ENCODE measurements at regions not wholly inside any gene's neighbourhood (a gene's known extent, or its start where the extent isn't known, plus 50 kb on each side); places are given as distances from the start of the nearest gene placed in this dataset.
A peak's percentile ranks its signal among the peaks of the same experiment; 100 is the strongest.
"Not testable (repeated sequence)": the region's sequence is repeated elsewhere in the genome, so short reads cannot be mapped to it uniquely, and the experiment has no call there.

DNA sequence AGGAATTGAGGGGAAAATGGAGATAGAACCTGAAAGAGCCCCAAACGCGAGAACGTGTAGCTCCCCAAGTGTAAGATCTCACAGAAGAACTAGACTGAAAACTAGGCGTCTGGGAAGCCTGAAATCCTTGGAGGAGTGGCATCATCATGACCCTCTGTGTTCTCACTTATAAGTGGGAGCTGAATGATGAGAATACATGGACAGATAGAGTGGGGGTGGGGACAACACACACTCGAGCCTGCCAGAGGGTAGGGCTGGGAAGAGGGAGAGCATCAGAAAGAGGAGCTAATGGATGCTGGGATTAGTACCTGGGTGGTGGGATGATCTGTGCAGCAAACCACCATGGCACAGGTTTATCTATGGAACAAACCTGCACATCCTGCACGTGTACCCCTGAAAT is 258.7 kb upstream of the NOTCH2NLA start:
- DNase-seq: not testable (repeated sequence)

DNA sequence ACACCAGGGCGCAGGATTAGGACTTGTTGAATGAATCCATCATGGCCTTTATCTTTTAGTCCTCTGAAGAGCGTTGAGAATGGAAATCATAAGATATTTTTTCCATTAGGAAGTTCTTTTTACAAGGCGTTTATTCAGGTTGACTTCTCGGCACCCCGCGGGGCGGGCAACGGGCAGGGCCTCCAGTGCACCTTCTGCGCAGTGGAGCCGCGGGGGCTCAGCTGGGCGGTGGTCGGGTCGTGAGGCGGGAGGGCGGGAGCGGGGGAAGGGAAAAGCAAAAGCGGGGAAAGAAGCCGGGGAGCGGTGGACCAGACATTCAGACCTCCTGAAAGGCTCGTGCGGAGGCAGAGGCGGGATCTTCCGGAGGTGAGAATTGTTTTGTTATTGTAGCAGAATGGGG is 258.3 kb upstream of the NOTCH2NLA start:
- not testable (repeated sequence) for DNase-seq

- DNase-seq: not testable (repeated sequence)
Observed at GRCh38 chr1:146486300-146487014, 257.6 kb upstream of the NOTCH2NLA start.

DNA sequence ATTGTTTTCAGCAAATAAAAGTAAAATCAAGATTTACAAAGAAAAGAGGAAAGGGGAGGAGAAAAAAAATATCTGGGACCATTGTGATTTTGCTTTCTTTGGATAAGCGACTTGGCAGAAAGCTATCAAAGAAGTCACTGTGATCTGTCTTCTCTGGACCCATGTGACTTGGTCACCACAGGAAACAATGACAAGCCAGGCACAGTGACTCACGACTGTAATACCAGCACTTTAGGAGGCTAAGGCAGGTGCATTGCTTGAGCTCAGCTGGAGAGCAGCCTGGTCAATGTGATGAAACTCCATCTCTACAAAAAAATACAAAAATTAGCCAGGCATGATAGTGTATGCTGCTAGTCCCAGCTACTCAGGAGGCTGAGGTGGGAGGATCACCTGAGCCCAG is 255.4 kb upstream of the NOTCH2NLA start:
- DNase-seq: not testable (repeated sequence)

DNA sequence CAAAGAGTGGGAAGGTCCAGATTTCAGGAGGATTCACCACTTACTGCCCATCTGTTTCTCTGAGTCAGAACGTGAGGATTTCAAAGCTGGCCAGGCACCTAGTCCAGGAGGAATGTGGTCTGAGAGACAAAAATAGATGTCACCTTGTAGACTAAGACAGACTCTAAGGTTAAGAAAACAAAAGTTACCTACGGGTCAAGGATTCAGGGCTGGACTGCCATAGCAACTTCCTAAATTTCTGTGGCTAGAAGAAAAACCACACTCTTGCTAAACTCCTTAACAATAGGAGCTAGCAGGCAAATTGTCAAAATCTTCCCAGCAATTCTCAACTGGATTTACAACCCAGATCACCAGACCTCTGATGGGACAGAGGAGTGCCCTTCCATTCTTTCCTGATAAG is 250.4 kb upstream of the NOTCH2NLA start:
- DNase-seq: peak; percentile 40

- peak; percentile 59 for DNase-seq
Observed at GRCh38 chr1:146478125-146478720, 249.4 kb upstream of the NOTCH2NLA start.

DNA sequence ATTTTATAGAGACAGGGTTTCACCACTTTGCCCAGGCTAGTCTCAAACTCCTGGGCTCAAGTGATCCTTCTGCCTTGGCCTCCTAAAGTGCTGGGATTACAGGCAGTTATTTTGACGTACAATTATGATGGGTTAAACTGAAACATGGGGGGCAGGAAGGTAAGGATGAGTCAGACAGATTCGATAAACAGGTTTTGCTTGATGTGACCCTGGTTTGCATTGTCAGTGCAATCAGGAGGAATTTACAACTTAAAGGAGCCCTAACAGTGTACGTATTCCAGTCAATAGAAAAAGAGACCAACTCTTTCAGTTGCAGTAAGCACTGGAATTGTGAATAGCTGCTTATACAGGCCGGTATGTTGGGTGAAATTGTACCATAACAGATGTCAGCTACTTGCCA is 246.3 kb upstream of the NOTCH2NLA start:
- DNase-seq: peak; percentile 41

DNA sequence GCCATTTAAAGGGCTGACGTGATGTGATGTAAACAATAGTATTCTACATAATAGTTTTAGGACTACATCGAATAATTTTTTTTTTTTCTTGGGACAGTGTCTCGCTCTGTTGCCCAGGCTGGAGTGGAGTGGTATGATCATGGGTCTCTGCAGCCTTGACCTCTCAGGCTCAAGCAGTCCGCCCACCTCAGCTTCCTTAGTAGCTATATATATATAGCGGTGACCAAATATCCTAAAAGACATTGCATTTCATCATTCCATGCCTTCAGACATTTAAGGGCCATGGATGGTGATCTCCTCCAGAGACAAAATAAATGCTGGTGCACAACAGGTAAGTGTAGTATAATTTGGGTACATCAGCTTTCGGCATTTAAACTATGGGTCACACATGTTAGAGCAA is 245.4 kb upstream of the NOTCH2NLA start:
- peak; percentile 7 for DNase-seq

- DNase-seq: peak; percentile 81
Observed at GRCh38 chr1:146472192-146472861, 243.5 kb upstream of the NOTCH2NLA start.

GRCh38 chr1:146459939-146460338 is 231.1 kb upstream of the NOTCH2NLA start:
- DNase-seq: not testable (repeated sequence)

DNA sequence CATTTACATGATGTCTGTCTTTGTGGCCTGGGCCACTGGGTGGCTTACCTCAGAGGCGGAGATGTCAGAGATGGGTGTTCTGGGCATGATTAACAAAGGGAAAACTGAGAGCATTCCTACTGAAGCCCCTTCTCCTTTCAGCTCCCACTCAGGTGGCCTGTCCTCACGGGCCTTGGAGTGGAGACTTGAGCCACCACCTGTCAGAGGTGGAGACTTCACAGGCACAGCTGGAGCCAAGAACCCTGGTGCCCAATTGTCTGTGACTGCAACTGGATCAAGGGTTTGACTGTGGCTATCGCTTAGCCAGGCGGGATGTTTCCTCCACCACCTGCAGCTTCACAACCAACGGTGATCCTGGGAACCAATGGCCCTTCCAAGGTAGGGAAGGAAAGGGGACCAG is 230.5 kb upstream of the NOTCH2NLA start:
- not testable (repeated sequence) for DNase-seq

DNA sequence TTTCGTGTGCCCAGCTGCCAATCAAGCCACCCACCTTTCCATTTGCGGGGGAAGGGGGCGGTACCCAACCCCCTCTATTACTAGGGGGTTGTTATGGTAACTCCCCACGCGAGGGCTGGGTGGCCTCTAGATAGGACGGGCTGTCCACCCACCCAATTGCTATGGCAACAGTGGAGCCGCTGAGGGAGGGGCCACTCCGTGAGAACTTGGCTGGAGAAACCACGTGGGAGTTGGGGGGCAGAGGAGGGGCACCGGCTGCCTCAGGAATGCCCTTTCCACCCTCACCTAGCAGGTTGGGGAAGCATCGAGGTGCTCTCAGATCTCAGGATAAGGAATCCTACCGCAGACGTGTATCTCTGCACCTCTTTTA is 220.0 kb upstream of the NOTCH2NLA start:
- not testable (repeated sequence) for DNase-seq

- not testable (repeated sequence) for DNase-seq
Observed at GRCh38 chr1:146448212-146448876, 219.5 kb upstream of the NOTCH2NLA start.

- DNase-seq: peak; percentile 37
Observed at GRCh38 chr1:146443871-146444222, 215.0 kb upstream of the NOTCH2NLA start.

DNA sequence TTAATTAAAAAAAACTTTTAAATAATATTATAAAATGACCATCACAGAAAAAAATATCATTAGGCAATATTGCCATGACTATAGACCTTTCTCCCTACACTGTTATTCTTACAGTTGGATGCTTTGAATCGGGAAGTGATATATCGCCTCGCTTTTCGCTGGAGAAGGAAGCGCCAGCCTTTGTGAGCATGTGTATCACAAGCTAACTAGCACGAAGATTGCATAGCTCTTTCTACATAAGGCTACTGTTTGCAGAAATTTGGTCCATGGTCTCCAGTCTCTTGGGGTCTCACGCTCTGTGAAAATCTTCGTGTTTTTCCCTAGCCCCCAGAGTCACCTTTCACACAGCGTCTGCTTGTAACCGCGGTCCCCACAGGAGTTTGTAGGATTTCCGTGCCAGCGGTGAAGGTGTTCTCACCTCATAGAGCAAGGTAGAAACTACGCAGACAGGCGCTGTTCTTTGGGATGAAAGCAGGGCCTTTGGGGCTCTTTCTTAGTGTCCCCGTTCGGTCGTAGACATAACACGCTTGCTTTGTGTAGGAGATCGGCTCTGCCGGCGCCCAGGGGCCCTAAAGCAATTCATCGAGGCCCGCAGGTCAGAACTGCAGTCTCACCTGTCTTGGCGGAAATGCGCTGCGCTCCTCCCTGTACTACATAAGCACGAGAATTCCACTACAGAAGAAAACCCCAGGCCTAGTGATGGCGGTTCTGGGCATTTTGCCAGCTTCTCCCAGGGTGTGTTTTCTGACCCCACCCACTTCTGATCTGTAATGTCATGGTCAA is 214.5 kb upstream of the NOTCH2NLA start:
- DNase-seq: not testable (repeated sequence)

- DNase-seq: not testable (repeated sequence)
Observed at GRCh38 chr1:146438543-146438942, 209.7 kb upstream of the NOTCH2NLA start.

DNA sequence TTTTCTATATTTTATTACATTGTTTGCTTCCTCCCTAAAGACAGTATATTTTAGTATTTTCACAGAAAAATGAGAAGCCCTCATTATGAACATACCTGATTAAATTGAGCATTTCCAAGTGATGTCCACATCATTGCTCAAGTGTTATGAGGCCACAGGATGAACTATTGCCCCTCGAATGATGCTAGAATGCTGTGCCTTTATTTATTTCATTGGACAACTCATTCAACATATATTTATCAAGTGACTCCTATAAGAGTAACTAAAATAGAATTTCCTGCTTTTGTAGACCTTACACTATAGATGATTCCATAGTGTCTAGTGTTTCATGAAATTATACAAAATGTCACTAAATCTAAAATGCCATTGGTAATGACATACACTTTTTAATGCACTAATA is 187.8 kb upstream of the NOTCH2NLA start:
- not testable (repeated sequence) for DNase-seq

- DNase-seq: not testable (repeated sequence)
Observed at GRCh38 chr1:146415017-146415416, 186.2 kb upstream of the NOTCH2NLA start.

DNA sequence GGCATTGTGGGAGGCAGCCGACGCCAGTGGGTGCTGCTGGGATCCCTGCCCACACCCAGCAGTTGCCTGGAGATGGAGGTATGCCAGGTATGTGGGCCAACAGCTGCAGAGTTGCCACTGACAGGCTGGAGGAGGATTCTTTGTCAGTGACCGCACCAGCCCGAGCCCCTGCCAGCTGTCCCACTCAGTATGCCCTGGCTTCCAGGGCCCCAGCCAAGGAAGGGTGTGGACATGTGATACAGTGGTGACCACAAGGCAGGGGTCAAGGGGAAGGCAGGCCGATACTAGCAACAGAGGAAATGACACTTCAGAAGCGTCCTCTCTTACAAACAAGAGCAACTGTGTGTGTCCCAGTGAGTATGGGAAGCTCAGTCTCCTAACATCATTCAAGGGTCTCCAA is 185.1 kb upstream of the NOTCH2NLA start:
- DNase-seq: peak; percentile 62

GRCh38 chr1:146411923-146412322 is 183.1 kb upstream of the NOTCH2NLA start:
- not testable (repeated sequence) for DNase-seq

DNA sequence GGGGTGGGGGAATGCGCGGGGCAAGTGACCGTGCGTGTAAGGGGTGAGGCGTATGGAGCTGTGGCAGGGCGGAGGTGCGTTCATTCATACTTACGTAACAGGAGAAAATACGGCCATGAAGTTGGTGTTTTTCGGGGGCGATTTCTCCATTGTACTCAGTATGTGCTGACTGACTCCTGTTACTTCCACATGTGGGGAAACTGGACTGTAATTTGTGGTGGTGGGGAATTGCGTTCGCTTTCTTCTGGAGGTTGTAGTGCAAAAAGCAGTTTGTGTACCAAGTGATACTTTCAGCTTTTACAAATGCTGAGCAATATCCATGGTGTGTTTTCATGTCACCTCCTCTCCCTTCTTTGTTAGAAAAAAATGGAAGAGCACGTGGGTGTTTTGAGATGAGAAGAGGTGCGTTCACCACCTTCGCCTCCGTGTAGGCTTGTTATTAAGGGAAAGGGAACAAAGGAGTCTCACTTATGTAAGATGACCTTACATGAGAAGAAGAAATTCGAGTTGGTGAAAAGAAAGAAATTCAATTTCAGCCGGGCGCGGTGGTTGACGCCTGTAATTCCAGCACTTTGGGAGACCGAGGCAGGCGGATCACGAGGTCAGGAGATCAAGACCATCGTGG is 181.1 kb upstream of the NOTCH2NLA start:
- peak; percentile 43 for DNase-seq

- DNase-seq: peak; percentile 28
Observed at GRCh38 chr1:146409116-146409801, 180.4 kb upstream of the NOTCH2NLA start.
